Spleen (tissue), 7 donors: ENCODE measurements at regions not wholly inside any gene's neighbourhood (a gene's known extent, or its start where the extent isn't known, plus 50 kb on each side); places are given as distances from the start of the nearest gene placed in this dataset.

Source experiments
- POLR2A ChIP-seq, 3 donors: fragments of 450-650 bp; IDR thresholded peaks; one replicate each; pipeline ENCODE4 v1.5.1; 2017; ENCODE audit warnings: antibody characterized with exemption in 3 of 3, mild to moderate bottlenecking in 1 of 3
- POLR2AphosphoS5 ChIP-seq, 3 donors: sonication (generic); formaldehyde crosslinking; IDR thresholded peaks; one replicate each; pipeline ENCODE4 v1.5.1; 2017; ENCODE audit warnings: antibody characterized with exemption in 3 of 3
- TF ChIP-seq, protein P1 (sequence below), 11 experiments: fragments of 200-600 bp in 7 of 11; fragments of 450-650 bp in 4 of 11; sonication (generic) in 4 of 11; IDR thresholded peaks in 8 of 11; conservative IDR thresholded peaks in 3 of 11; 1 replicate in 7 of 11; 2 replicates in 4 of 11; pipeline versions ENCODE4 v1.4.0 to v1.8.0; 2016 to 2021; ENCODE audit warnings: antibody characterized with exemption in 11 of 11, inconsistent platforms in 4 of 11, mild to moderate bottlenecking in 1 of 11
- donor health status: DM: no; HTN: no; CAD: no; lungs with moderate emphysema.
- donor health status: DM: no; HTN: no; CAD: no.
- donor health status: DM: no; HTN: no; CAD: no.

- TF ChIP-seq, protein P1, sequence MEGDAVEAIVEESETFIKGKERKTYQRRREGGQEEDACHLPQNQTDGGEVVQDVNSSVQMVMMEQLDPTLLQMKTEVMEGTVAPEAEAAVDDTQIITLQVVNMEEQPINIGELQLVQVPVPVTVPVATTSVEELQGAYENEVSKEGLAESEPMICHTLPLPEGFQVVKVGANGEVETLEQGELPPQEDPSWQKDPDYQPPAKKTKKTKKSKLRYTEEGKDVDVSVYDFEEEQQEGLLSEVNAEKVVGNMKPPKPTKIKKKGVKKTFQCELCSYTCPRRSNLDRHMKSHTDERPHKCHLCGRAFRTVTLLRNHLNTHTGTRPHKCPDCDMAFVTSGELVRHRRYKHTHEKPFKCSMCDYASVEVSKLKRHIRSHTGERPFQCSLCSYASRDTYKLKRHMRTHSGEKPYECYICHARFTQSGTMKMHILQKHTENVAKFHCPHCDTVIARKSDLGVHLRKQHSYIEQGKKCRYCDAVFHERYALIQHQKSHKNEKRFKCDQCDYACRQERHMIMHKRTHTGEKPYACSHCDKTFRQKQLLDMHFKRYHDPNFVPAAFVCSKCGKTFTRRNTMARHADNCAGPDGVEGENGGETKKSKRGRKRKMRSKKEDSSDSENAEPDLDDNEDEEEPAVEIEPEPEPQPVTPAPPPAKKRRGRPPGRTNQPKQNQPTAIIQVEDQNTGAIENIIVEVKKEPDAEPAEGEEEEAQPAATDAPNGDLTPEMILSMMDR (IDR thresholded peaks at IDR 0.05 in 8 of 11, conservative IDR thresholded peaks at IDR 0.05 in 3 of 11) = no peak
- TF ChIP-seq POLR2A (IDR thresholded peaks at IDR 0.05) (no peak), POLR2AphosphoS5 (IDR thresholded peaks at IDR 0.05) (no peak)
Observed at GRCh38 chr3:82474711-82475110, 713.3 kb upstream of the GBE1 start.
